MV-4-11 (cell line): ENCODE measurements at regions not wholly inside any gene's neighbourhood (a gene's known extent, or its start where the extent isn't known, plus 50 kb on each side); places are given as distances from the start of the nearest gene placed in this dataset.
A peak's percentile ranks its signal among the peaks of the same experiment; 100 is the strongest.

Source experiments
- DNase-seq: peaks from one replicate; lab custom pipeline; 2025; lab: John Stamatoyannopoulos, UW

GRCh38 chr3:160047876-160048275 is 59.2 kb downstream of the IL12A start:
- no peak for DNase-seq

- no peak for DNase-seq
These were observed 60.4 kb downstream of the IL12A start for GRCh38 chr3:160049038-160049437.

DNA sequence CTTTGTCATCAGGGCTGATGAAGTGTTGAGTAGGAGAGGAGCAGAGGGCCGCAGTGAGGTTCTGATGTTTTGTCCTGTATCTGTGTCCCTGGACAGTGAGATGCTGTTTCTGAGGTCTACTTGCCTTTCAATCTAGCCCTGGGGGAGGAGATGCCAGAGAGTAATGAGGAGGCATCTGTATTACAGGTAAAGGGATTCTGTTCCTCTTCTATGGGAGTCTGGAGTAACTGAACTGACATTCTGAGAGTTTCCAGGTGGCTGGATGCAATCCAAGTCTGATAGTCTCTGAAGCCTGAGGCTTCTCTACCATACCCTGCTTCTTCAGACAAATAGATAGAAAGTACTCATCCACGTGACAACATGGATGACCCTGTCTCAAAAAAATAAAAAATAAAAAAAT is 60.9 kb downstream of the IL12A start:
- no peak for DNase-seq

- DNase-seq, result no peak
These were observed 61.4 kb downstream of the IL12A start for GRCh38 chr3:160049988-160050387.

- no peak for DNase-seq
These were observed 63.9 kb downstream of the IL12A start for GRCh38 chr3:160052385-160053047.

DNA sequence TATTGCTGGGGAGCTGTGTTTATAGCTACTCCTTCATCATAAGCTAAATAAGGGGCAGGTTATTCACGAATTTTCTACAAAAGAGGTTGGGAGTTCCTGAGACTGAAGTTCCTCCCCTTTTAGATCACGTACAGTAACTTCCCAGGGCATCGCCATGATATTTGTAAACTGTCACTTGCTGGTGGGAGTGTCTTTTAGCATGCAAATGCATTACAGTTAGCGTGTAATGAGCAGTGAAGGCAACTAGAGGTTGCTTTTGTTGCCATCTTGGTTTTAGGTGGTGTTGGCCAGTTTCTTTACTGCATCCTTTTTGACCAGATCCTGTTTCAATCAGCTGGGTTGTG is 64.4 kb downstream of the IL12A start:
- DNase-seq, result no peak

DNA sequence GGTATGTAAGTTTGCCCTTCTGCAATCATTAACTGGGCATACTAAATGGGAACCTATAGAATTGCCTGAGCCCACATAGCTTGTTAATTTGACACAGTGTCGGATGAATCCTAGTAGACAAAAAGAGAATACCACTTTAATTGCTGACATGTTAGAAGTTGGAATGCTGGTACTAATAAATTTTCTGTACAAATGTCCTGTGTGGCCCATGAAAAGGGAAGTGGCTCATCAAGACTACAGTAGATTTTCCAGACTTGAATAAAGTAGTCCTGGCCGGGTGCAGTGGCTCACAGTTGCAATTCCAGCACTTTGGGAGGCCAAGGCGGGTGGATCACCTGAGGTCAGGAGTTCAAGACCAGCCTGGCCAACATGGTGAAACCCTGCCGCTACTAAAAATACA is 66.2 kb downstream of the IL12A start:
- DNase-seq, result peak; percentile 8

GRCh38 chr3:160055659-160056058 is 67.0 kb downstream of the IL12A start:
- DNase-seq, result no peak

DNA sequence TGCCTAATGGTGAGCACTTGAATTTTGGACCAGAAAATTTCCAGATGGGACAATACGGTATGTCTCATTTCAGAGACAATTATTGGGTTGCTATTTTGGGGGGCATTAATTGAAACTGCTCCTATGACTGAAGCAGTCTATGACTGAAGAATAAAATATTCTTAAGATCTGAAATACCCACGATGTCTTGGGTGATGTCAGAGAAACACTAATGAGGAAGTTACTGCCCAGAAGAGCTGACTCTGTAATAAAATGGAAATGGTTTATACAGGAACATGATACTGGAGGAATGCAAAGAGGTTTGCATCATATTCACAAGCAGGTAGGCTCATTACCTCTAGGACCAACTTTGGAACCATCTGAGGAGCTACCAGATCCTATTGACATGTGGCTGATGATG is 68.7 kb downstream of the IL12A start:
- DNase-seq, result peak; percentile 32

- no peak for DNase-seq
These were observed 71.9 kb downstream of the IL12A start for GRCh38 chr3:160060409-160061027.

DNA sequence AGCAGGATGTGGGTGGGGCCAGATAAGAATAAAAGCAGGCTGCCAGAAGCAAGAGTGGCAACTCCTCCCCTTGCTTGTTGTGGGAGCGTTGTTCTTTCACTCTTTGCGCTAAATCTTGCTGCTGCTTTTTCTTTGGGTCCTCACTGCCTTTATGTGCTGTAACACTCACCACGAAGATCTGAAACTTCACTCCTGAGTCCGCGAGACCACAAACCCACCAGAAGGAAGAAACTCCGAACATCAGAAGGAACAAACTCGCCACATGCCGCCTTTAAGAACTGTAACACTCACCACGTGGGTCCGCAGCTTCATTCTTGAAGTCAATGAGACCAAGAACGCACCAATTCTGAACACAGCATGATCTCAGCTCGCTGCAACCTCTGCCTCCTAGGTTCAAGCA is 72.9 kb downstream of the IL12A start:
- DNase-seq, result peak; percentile 68

DNA sequence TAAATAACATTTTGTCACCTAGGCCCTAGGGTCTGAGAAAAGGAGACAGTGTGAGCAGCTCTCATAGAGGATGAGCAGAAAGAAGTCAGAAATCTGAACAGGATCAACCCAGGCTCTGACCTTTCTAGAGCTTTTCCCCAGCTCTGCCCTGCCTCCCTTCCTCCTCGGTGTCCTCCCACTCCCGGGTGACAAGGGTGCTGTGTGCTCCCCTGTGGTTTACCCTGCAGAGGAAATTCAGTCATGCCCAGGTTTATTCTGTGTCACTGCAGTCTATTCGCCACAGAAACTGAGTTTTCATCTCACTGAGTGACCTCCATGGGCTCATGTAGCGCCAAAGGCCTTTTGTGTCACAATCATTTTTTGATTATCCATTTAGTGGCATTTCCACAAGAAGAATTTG is 76.6 kb downstream of the IL12A start:
- peak; percentile 51 for DNase-seq

DNA sequence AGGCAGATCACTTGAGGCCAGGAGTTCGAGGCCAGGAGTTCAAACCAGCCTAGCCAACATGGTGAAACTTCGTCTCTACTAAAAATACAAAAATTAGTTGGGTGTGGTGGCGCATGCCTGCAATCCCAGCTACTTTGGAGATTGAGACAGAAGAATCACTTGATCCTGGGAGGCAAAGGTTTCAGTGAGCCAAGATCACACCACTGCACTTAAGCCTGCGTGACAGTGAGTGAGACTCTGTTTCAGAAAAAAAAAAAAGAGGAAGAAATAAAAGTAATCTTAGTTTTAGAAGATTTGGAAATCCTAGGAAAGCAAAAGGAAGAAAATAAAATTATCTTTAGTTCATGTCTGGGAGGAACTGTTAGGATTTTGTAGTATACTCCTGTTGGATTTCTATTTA is 77.2 kb downstream of the IL12A start:
- DNase-seq, result peak; percentile 52

DNA sequence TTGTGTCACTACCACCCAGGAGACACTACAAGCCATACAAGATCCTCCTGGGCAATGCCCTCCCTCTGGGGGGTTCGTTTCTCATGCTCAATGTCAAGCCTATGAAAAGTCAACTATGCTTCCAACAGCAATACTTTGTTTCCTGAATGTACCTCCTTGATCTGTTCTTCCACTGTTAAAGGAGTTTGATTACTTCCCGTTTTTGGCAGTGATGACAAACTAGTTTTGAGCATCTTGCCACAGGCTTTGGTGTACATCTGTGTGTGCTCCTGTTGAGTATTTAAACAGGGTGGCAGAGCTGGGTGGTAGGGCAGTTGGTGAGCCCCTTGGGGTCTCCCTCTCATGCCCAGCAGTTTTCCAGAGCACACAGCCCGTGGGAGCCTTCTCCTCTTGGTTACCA is 81.4 kb downstream of the IL12A start:
- peak; percentile 47 for DNase-seq

- DNase-seq, result no peak
These were observed 87.9 kb downstream of the IL12A start for GRCh38 chr3:160076519-160076918.

DNA sequence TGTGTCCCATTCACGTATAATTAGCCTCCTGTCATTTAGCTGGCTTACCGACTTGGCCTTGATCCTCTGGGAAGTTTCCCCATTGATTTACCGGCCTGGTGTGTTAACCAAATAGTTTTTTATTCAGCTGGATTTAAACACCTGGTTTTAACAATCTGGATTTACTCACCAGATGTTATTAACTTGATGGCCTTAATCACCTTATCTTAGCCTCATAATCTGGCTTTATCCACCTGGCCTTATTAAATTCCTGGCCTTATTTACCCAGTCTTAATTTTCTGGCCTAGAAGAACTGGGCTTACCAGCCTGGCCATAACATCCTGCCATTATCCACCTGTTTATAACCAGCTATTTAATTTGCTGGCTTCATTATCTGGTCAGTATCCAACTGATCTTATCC is 89.9 kb downstream of the IL12A start:
- no peak for DNase-seq

- no peak for DNase-seq
These were observed 93.4 kb downstream of the IL12A start for GRCh38 chr3:160081958-160082533.

- no peak for DNase-seq
These were observed 96.4 kb downstream of the IL12A start for GRCh38 chr3:160084998-160085397.

DNA sequence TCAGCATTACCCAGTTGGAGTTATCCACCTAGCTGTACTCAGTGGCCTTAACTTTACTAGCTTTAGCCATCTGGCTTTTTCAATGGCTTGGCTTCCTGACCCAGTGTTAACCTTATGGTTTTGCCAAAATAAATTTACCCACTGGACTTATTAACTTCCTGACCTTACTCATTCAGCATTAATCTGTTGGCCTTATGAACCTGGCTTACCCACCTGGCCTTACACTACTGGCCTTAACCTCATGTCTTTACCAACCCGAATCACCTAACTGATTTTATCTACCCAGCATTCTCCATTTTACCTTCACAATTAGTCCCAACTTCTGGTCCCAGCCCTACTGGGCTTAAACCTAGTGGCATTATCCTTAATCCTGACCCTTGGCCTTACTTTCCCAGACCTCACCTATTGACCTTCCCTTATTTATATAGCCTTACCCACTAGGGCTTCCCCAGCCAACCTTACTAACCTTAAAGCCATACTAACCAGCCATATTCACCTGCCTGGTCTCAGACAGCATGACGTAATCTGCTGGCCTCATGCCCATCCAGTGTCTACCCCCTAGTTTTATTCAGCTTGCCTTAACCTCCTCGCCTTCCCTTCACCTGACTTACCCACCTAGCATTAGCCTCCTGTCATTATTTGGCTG is 100.0 kb downstream of the IL12A start:
- no peak for DNase-seq

GRCh38 chr3:160090653-160091052 is 102.0 kb downstream of the IL12A start:
- no peak for DNase-seq

GRCh38 chr3:160091441-160091840 is 102.8 kb downstream of the IL12A start:
- DNase-seq, result no peak

DNA sequence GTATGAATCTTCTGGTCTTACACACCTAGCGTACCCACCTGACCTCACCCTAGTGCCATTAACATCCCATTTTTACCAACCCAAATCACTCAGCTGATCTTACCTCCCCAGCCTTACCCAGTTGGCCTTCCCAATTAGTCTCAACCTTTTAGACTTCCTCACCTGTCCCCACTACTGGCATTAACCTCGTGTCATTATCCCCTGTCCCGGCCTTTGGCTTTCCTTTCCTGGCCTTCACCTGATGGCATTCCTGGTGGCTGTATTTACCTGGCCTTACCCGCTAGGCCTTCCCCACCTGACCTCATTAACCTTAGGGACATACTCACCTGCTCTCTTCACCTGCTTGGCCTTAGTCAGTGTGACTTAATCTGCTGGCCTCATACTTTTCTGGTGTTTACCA is 104.1 kb downstream of the IL12A start:
- no peak for DNase-seq

DNA sequence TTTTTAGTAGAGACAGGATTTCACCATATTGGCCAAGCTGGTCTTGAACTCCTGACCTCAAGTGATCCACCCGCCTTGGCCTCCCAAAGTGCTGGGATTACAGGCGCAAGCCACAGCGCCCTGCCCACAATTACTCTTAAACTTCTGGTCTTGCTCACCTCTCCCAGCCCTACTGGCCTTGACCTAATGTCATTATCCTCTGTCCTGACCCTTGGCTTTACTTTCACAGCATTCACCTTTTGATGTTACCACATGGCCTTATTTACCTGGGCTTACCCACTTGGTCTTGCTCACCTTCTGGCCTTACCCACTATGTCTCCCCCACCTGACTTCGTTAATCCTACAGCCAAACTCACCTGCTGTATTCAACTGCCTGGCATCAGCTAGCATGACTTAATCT is 105.9 kb downstream of the IL12A start:
- peak; percentile 21 for DNase-seq
